GM18951 (cell line): ENCODE measurements at regions not wholly inside any gene's neighbourhood (a gene's known extent, or its start where the extent isn't known, plus 50 kb on each side); places are given as distances from the start of the nearest gene placed in this dataset.
"Not testable (repeated sequence)": the region's sequence is repeated elsewhere in the genome, so short reads cannot be mapped to it uniquely, and the experiment has no call there.

ENCODE experiments used
- POLR2A ChIP-seq: IDR thresholded peaks from 4 replicates; pipeline ENCODE4 v1.6.1; 2011; ENCODE audit warnings: mild to moderate bottlenecking; ENCODE audit not compliant: insufficient read length, insufficient read depth; ENCODE audit errors: extremely low read depth
- in situ Hi-C: fragments of 300-500 bp; cut with MboI; formaldehyde crosslinking; loops from one replicate; pipeline ENCODE4 v1.12.0; 2022; ENCODE audit warnings: low sequenced_read_pairs, mixed read lengths, inconsistent platforms; ENCODE audit not compliant: unreplicated experiment

- in situ Hi-C loops = no loop called here
- no peak for TF ChIP-seq POLR2A
These were observed 101.9 kb downstream of the TEX29 start for GRCh38 chr13:111422348-111422747.

GRCh38 chr13:111423168-111423785, 102.8 kb downstream of the TEX29 start:
- in situ Hi-C loops = no loop called here
- no peak for TF ChIP-seq POLR2A

- TF ChIP-seq POLR2A = no peak
- in situ Hi-C loops = no loop called here
These were observed 103.7 kb downstream of the TEX29 start for GRCh38 chr13:111424134-111424533.

GRCh38 chr13:111425326-111425725, 104.9 kb downstream of the TEX29 start:
- no peak for TF ChIP-seq POLR2A
- in situ Hi-C loops = no loop called here

- in situ Hi-C loops = no loop called here
- TF ChIP-seq POLR2A = no peak
These were observed 108.7 kb downstream of the TEX29 start for GRCh38 chr13:111429064-111429558.

- TF ChIP-seq POLR2A = no peak
- in situ Hi-C loops = no loop called here
These were observed 110.8 kb downstream of the TEX29 start for GRCh38 chr13:111431206-111431605.

- in situ Hi-C loops = no loop called here
- TF ChIP-seq POLR2A = no peak
These were observed 114.2 kb downstream of the TEX29 start for GRCh38 chr13:111434578-111435159.

GRCh38 chr13:111436446-111436845, 116.0 kb downstream of the TEX29 start:
- in situ Hi-C loops = no loop called here
- TF ChIP-seq POLR2A = no peak

GRCh38 chr13:111437417-111437816, 117.0 kb downstream of the TEX29 start:
- no peak for TF ChIP-seq POLR2A
- in situ Hi-C loops = no loop called here

- no peak for TF ChIP-seq POLR2A
- in situ Hi-C loops = no loop called here
These were observed 117.6 kb downstream of the TEX29 start for GRCh38 chr13:111437856-111438547.

- in situ Hi-C loops = not testable (repeated sequence)
These were observed 120.0 kb downstream of the TEX29 start for GRCh38 chr13:111440492-111440891.

- no peak for TF ChIP-seq POLR2A
- in situ Hi-C loops = no loop called here
These were observed 123.5 kb downstream of the TEX29 start for GRCh38 chr13:111443981-111444380.

GRCh38 chr13:111448504-111448903, 128.1 kb downstream of the TEX29 start:
- in situ Hi-C loops = no loop called here
- TF ChIP-seq POLR2A = no peak

- in situ Hi-C loops = no loop called here
- no peak for TF ChIP-seq POLR2A
These were observed 128.6 kb downstream of the TEX29 start for GRCh38 chr13:111449041-111449440.
